CD14-positive monocyte (primary cell): ENCODE measurements at regions not wholly inside any gene's neighbourhood (a gene's known extent, or its start where the extent isn't known, plus 50 kb on each side); places are given as distances from the start of the nearest gene placed in this dataset.
"Not testable (repeated sequence)": the region's sequence is repeated elsewhere in the genome, so short reads cannot be mapped to it uniquely, and the experiment has no call there.

Experiments
- DNase-seq, 3 donors: peaks; one replicate each; pipeline ENCODE4 v3.0.0-alpha.2; 2011 to 2022
- H2AFZ ChIP-seq: 2 replicates; pipeline ENCODE4 v1.6.0; 2012; ENCODE audit warnings: mild to moderate bottlenecking, low read depth, low read length, inconsistent platforms; ENCODE audit not compliant: insufficient read depth, poor library complexity, severe bottlenecking
- H3K27ac ChIP-seq, 2 donors: 1 replicate in 1 of 2; 2 replicates in 1 of 2; pipeline ENCODE4 v1.5.1; 2012 to 2013; ENCODE audit warnings: low read length in 2 of 2, control low read depth in 1 of 2, inconsistent platforms in 1 of 2, low read depth in 1 of 2, mild to moderate bottlenecking in 1 of 2
- H3K27me3 ChIP-seq, 2 donors: one replicate each; pipeline versions ENCODE4 v1.6.0 to v1.6.1; 2011 to 2013; ENCODE audit warnings: low read length in 2 of 2; ENCODE audit not compliant: control insufficient read depth in 2 of 2, insufficient read depth in 2 of 2
- H3K36me3 ChIP-seq, 2 donors: replicated peaks in 1 of 2; 1 replicate in 1 of 2; 2 replicates in 1 of 2; pipeline versions ENCODE4 v1.5.1 to v1.6.1; 2012 to 2013; ENCODE audit warnings: low read length in 2 of 2, control low read depth in 1 of 2, inconsistent platforms in 1 of 2, mild to moderate bottlenecking in 1 of 2; ENCODE audit not compliant: insufficient read depth in 2 of 2, control insufficient read depth in 1 of 2
- H3K4me1 ChIP-seq, 2 donors: 1 replicate in 1 of 2; 2 replicates in 1 of 2; pipeline versions ENCODE4 v1.5.1 to v1.6.1; 2012 to 2013; ENCODE audit warnings: low read length in 2 of 2, control low read depth in 1 of 2, inconsistent platforms in 1 of 2, mild to moderate bottlenecking in 1 of 2, moderate library complexity in 1 of 2; ENCODE audit not compliant: insufficient read depth in 2 of 2, control insufficient read depth in 1 of 2
- H3K4me2 ChIP-seq: replicated peaks from 2 replicates; pipeline ENCODE3; 2012; ENCODE audit warnings: low read length, moderate library complexity, mild to moderate bottlenecking; ENCODE audit not compliant: poor library complexity, severe bottlenecking; ENCODE audit errors: extremely low read depth
- H3K4me3 ChIP-seq, 3 experiments: fragments of 200-600 bp in 1 of 3; sonication (generic) in 1 of 3; replicated peaks in 1 of 3; 1 replicate in 2 of 3; 2 replicates in 1 of 3; pipeline ENCODE4 v1.5.1; 2011 to 2013; ENCODE audit warnings: low read length in 3 of 3, mild to moderate bottlenecking in 3 of 3, control low read depth in 2 of 3, low read depth in 2 of 3, inconsistent platforms in 1 of 3, moderate library complexity in 1 of 3
- H3K79me2 ChIP-seq: 2 replicates; pipeline ENCODE4 v1.6.0; 2012; ENCODE audit warnings: mild to moderate bottlenecking, control low read depth, inconsistent platforms, low read length, moderate library complexity; ENCODE audit not compliant: insufficient read depth
- H3K9ac ChIP-seq: 2 replicates; pipeline ENCODE4 v1.6.0; 2017; ENCODE audit warnings: low read length, mild to moderate bottlenecking; ENCODE audit not compliant: insufficient read depth, poor library complexity, severe bottlenecking
- H3K9me3 ChIP-seq, 2 donors: replicated peaks in 1 of 2; 1 replicate in 1 of 2; 2 replicates in 1 of 2; pipeline versions ENCODE4 v1.5.1 to v1.6.1; 2012 to 2013; ENCODE audit warnings: low read length in 2 of 2, control low read depth in 1 of 2; ENCODE audit not compliant: control insufficient read depth in 1 of 2, insufficient read depth in 1 of 2
- H4K20me1 ChIP-seq: 2 replicates; pipeline ENCODE4 v1.6.0; 2012; ENCODE audit warnings: mild to moderate bottlenecking, low read length, control low read depth, moderate library complexity; ENCODE audit not compliant: insufficient read depth
- H3K27ac Mint-ChIP-seq, 7 donors: one replicate each; pipeline ENCODE4 v1.8.0; 2020; ENCODE audit warnings: mild to moderate bottlenecking in 7 of 7, mixed read lengths in 7 of 7, moderate library complexity in 6 of 7, inconsistent platforms in 2 of 7
- H3K27me3 Mint-ChIP-seq, 3 donors: one replicate each; pipeline ENCODE4 v1.8.0; 2021 to 2022; ENCODE audit warnings: low read depth in 3 of 3, mild to moderate bottlenecking in 3 of 3, mixed read lengths in 3 of 3, moderate library complexity in 3 of 3, inconsistent platforms in 1 of 3
- H3K36me3 Mint-ChIP-seq, 2 donors: one replicate each; pipeline ENCODE4 v1.8.0; 2020; ENCODE audit warnings: mixed read lengths in 2 of 2, inconsistent platforms in 1 of 2, mild to moderate bottlenecking in 1 of 2
- H3K4me1 Mint-ChIP-seq: one replicate; pipeline ENCODE4 v1.8.0; 2020; ENCODE audit warnings: mild to moderate bottlenecking, mixed read lengths
- H3K4me3 Mint-ChIP-seq, 2 donors: one replicate each; pipeline ENCODE4 v1.8.0; 2020; ENCODE audit warnings: mild to moderate bottlenecking in 2 of 2, mixed read lengths in 2 of 2, moderate library complexity in 1 of 2
- H3K9me3 Mint-ChIP-seq, 7 donors: one replicate each; pipeline ENCODE4 v1.8.0; 2020 to 2022; ENCODE audit warnings: mixed read lengths in 7 of 7, mild to moderate bottlenecking in 6 of 7, moderate library complexity in 6 of 7, inconsistent platforms in 2 of 7
- WGBS: methylation state at CpG from one replicate; pipeline ENCODE4 v1.1.5; 2013; ENCODE audit warnings: missing lambda C conversion rate; ENCODE audit not compliant: insufficient coverage; 5-methylcytosine and 5-hydroxymethylcytosine counted together
- intact Hi-C, 2 donors: fragments of 100-400 bp; cut with micrococcal nuclease; formaldehyde crosslinking; loops; one replicate each; pipeline versions ENCODE4 v1.15.0 to v1.15.1; 2023
- TF ChIP-seq, protein P1 (sequence below): fragments of 200-600 bp; IDR thresholded peaks from one replicate; pipeline ENCODE4 v1.8.0; 2022; ENCODE audit warnings: antibody characterized with exemption, mild to moderate bottlenecking

DNA sequence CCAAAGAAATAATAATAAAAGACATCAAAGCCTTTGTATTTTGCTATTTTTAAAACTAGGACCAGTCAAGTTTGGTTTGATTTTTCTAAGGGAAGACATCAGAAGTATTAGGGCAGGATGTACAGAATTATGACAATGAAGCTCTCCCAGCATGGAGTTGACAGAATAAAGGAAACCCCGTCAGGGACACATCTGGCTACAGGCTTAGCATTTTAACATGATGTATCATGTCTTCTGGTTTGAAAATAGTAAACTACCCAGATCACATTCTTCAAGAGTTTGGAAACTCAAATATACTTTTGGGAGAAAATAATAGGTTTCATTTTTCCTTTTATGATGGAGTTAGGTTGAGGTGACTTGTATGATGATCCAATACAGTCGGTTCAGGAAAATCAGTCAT is 552.0 kb upstream of the CDH2 start:
- no peak for DNase-seq
- H3K27ac Mint-ChIP-seq = no peak overlapping the region
- TF ChIP-seq, protein P1, sequence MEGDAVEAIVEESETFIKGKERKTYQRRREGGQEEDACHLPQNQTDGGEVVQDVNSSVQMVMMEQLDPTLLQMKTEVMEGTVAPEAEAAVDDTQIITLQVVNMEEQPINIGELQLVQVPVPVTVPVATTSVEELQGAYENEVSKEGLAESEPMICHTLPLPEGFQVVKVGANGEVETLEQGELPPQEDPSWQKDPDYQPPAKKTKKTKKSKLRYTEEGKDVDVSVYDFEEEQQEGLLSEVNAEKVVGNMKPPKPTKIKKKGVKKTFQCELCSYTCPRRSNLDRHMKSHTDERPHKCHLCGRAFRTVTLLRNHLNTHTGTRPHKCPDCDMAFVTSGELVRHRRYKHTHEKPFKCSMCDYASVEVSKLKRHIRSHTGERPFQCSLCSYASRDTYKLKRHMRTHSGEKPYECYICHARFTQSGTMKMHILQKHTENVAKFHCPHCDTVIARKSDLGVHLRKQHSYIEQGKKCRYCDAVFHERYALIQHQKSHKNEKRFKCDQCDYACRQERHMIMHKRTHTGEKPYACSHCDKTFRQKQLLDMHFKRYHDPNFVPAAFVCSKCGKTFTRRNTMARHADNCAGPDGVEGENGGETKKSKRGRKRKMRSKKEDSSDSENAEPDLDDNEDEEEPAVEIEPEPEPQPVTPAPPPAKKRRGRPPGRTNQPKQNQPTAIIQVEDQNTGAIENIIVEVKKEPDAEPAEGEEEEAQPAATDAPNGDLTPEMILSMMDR = no peak
- Histone ChIP-seq H3K4me2 (no peak overlapping the region), H3K27me3 (no peaks in the 10 kb centered on the region), H3K79me2 (no peaks in the 10 kb centered on the region), H3K9ac (no peak overlapping the region), H3K4me1 (no peaks in the 10 kb centered on the region), H3K36me3 (no peaks in the 10 kb centered on the region), H2AFZ (no peak overlapping the region), H3K27ac (no peak overlapping the region), H3K9me3 (peaks cover 7 to 11% of the 10 kb centered on the region in 2 donors), H3K4me3 (no peak overlapping the region), H4K20me1 (no peaks in the 10 kb centered on the region)
- peaks cover 2 to 24% (median 7%) of the 10 kb centered on the region in 7 donors for H3K9me3 Mint-ChIP-seq
- WGBS = no CpG with 5 or more reads among the region's 2 CpGs
- peaks cover 0 to 4% (median 0%) of the 10 kb centered on the region in 3 donors for H3K27me3 Mint-ChIP-seq
- intact Hi-C loops = no loop called here
- no peaks in the 10 kb centered on the region for H3K36me3 Mint-ChIP-seq
- H3K4me3 Mint-ChIP-seq = no peak overlapping the region
- no peaks in the 10 kb centered on the region for H3K4me1 Mint-ChIP-seq

GRCh38 chr18:28727189-28727588 is 550.3 kb upstream of the CDH2 start:
- H3K27ac Mint-ChIP-seq, H3K4me3 ChIP-seq, H3K9ac ChIP-seq, H3K36me3 Mint-ChIP-seq, intact Hi-C loops, H4K20me1 ChIP-seq, H3K4me1 Mint-ChIP-seq, H3K79me2 ChIP-seq, H3K36me3 ChIP-seq, H3K27me3 Mint-ChIP-seq, H3K4me3 Mint-ChIP-seq, H3K4me1 ChIP-seq, H2AFZ ChIP-seq, H3K27me3 ChIP-seq, H3K4me2 ChIP-seq, H3K27ac ChIP-seq, DNase-seq: not testable (repeated sequence)
- peaks cover 2 to 21% (median 7%) of the 10 kb centered on the region in 7 donors for H3K9me3 Mint-ChIP-seq
- no CpG with 5 or more reads among the region's 4 CpGs for WGBS
- H3K9me3 ChIP-seq = peaks cover 7 to 12% of the 10 kb centered on the region in 2 donors
